DMS53 (cell line): ENCODE measurements at regions not wholly inside any gene's neighbourhood (a gene's known extent, or its start where the extent isn't known, plus 50 kb on each side); places are given as distances from the start of the nearest gene placed in this dataset.
"Not testable (repeated sequence)": the region's sequence is repeated elsewhere in the genome, so short reads cannot be mapped to it uniquely, and the experiment has no call there.

Experiments
- DNase-seq: peaks from one replicate; lab custom pipeline; 2025; lab: John Stamatoyannopoulos, UW

- DNase-seq: not testable (repeated sequence)
Measured at GRCh38 chr1:146883190-146883589, 54.9 kb upstream of the NBPF12 start.

- DNase-seq: not testable (repeated sequence)
Measured at GRCh38 chr1:146881096-146881495, 57.0 kb upstream of the NBPF12 start.

GRCh38 chr1:146863799-146864319 is 74.3 kb upstream of the NBPF12 start:
- DNase-seq: not testable (repeated sequence)

- not testable (repeated sequence) for DNase-seq
Measured at GRCh38 chr1:146853147-146853546, 85.0 kb upstream of the NBPF12 start.

- not testable (repeated sequence) for DNase-seq
Measured at GRCh38 chr1:146850352-146850889, 87.7 kb upstream of the NBPF12 start.

GRCh38 chr1:146838725-146839124 is 99.4 kb upstream of the NBPF12 start:
- DNase-seq: not testable (repeated sequence)

GRCh38 chr1:146826957-146827356 is 111.2 kb upstream of the NBPF12 start:
- not testable (repeated sequence) for DNase-seq

- DNase-seq: not testable (repeated sequence)
Measured at GRCh38 chr1:146794236-146794635, 143.9 kb upstream of the NBPF12 start.

GRCh38 chr1:146792725-146793124 is 145.4 kb upstream of the NBPF12 start:
- DNase-seq: peak; percentile 9

GRCh38 chr1:146784212-146784940 is 153.7 kb upstream of the NBPF12 start:
- not testable (repeated sequence) for DNase-seq

- DNase-seq: not testable (repeated sequence)
Measured at GRCh38 chr1:146781235-146781634, 156.9 kb upstream of the NBPF12 start.

GRCh38 chr1:146777826-146778602 is 160.1 kb upstream of the NBPF12 start:
- not testable (repeated sequence) for DNase-seq

GRCh38 chr1:146774988-146775387 is 163.1 kb upstream of the NBPF12 start:
- DNase-seq: not testable (repeated sequence)

GRCh38 chr1:146774271-146774670 is 163.9 kb upstream of the NBPF12 start:
- DNase-seq: not testable (repeated sequence)

GRCh38 chr1:146771409-146771808 is 166.7 kb upstream of the NBPF12 start:
- DNase-seq: not testable (repeated sequence)

- DNase-seq: not testable (repeated sequence)
Measured at GRCh38 chr1:146770998-146771397, 167.1 kb upstream of the NBPF12 start.

- DNase-seq: not testable (repeated sequence)
Measured at GRCh38 chr1:146763234-146763633, 174.9 kb upstream of the NBPF12 start.

GRCh38 chr1:146756858-146757257 is 181.3 kb upstream of the NBPF12 start:
- DNase-seq: not testable (repeated sequence)

GRCh38 chr1:146748686-146749085 is 189.4 kb upstream of the NBPF12 start:
- not testable (repeated sequence) for DNase-seq

- DNase-seq: peak; percentile 75
Measured at GRCh38 chr1:146731981-146732680, 206.0 kb upstream of the NBPF12 start.

- not testable (repeated sequence) for DNase-seq
Measured at GRCh38 chr1:146729642-146730344, 208.3 kb upstream of the NBPF12 start.
